K562 (cell line): ENCODE measurements at regions not wholly inside any gene's neighbourhood (a gene's known extent, or its start where the extent isn't known, plus 50 kb on each side); places are given as distances from the start of the nearest gene placed in this dataset.

Experiments
- CTCF ChIP-seq, 3 experiments: IDR thresholded peaks in 2 of 3; conservative IDR thresholded peaks in 1 of 3; 2 replicates each; pipeline ENCODE4 v1.5.1; 2011 to 2012; ENCODE audit warnings: low read length in 3 of 3, mild to moderate bottlenecking in 3 of 3, control low read depth in 2 of 3, improper control_type of control experiment in 1 of 3, inconsistent platforms in 1 of 3, low read depth in 1 of 3, mixed read lengths in 1 of 3, moderate library complexity in 1 of 3; ENCODE audit not compliant: insufficient read depth in 2 of 3
- PTRF ChIP-seq: fragments of 450-650 bp; IDR thresholded peaks from 2 replicates; pipeline ENCODE4 v1.6.1; 2016; ENCODE audit warnings: mild to moderate bottlenecking, missing genetic modification characterization, missing compliant biosample characterization
- ZNF134 ChIP-seq: fragments of 250-450 bp; sonication (Bioruptor Pico); conservative IDR thresholded peaks from 2 replicates; pipeline ENCODE4 v1.4.0; 2020
- TF ChIP-seq, protein P1 (sequence below), 2 experiments: IDR thresholded peaks in 1 of 2; conservative IDR thresholded peaks in 1 of 2; 2 replicates each; pipeline ENCODE4 v1.6.1; 2016; ENCODE audit warnings: low read depth in 2 of 2, mild to moderate bottlenecking in 1 of 2, missing compliant biosample characterization in 1 of 2, missing genetic modification characterization in 1 of 2, moderate library complexity in 1 of 2

- no peak for TF ChIP-seq CTCF (IDR thresholded peaks at IDR 0.05 in 2 of 3, conservative IDR thresholded peaks at IDR 0.05 in 1 of 3; ENCODE audit: insufficient read depth in 2 of 3, low read depth in 1 of 3, low read length in 3 of 3)
- no peak for TF ChIP-seq PTRF (tag)
- TF ChIP-seq, protein P1, sequence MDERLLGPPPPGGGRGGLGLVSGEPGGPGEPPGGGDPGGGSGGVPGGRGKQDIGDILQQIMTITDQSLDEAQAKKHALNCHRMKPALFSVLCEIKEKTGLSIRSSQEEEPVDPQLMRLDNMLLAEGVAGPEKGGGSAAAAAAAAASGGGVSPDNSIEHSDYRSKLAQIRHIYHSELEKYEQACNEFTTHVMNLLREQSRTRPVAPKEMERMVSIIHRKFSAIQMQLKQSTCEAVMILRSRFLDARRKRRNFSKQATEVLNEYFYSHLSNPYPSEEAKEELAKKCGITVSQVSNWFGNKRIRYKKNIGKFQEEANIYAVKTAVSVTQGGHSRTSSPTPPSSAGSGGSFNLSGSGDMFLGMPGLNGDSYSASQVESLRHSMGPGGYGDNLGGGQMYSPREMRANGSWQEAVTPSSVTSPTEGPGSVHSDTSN (CRISPR knock-in tag; IDR thresholded peaks at IDR 0.05; ENCODE audit: low read depth): no peak
- TF ChIP-seq, protein P1 (tag; conservative IDR thresholded peaks at IDR 0.05; ENCODE audit: low read depth): no peak
- TF ChIP-seq ZNF134 (CRISPR knock-in tag): no peak
These were observed 347.6 kb downstream of the CDC5L start for GRCh38 chr6:44734886-44735629.
